Endothelial cell of umbilical vein (primary cell): ENCODE measurements at regions not wholly inside any gene's neighbourhood (a gene's known extent, or its start where the extent isn't known, plus 50 kb on each side); places are given as distances from the start of the nearest gene placed in this dataset.

Experiments
- BruUV-seq: library from RNA; stranded (reverse); fragments of 400-500 nt; replicated peaks from 2 replicates; lab custom pipeline; 2021; lab: Mats Ljungman, UMichigan
- CTCF ChIA-PET: fragments of 300-600, 350-600 bp; sonication (Branson Sonifier 250); formaldehyde crosslinking; loops from one replicate; lab custom pipeline; 2021; ENCODE audit warnings: antibody characterized with exemption, inconsistent platforms; lab: Charles Lee
- POLR2A ChIA-PET: fragments of 300-600, 350-600 bp; sonication (Branson Sonifier 250); formaldehyde crosslinking; loops from one replicate; lab custom pipeline; 2021; ENCODE audit warnings: antibody characterized with exemption, inconsistent platforms; lab: Charles Lee
- DNase-seq: peaks from one replicate; pipeline ENCODE4 v3.0.0-alpha.2; 2011; ENCODE audit warnings: low read depth, low spot score
- FAIRE-seq: peaks from 2 replicates; lab custom pipeline; 2011; peaks lifted over from hg19 to GRCh38; lab: Jason Lieb, UNC
- H2AFZ ChIP-seq: 2 replicates; pipeline ENCODE4 v1.6.0; 2012; ENCODE audit warnings: low read depth, low read length, control low read depth, inconsistent platforms
- H3K27ac ChIP-seq: 2 replicates; pipeline ENCODE4 v1.5.1; 2011; ENCODE audit warnings: low read depth, mild to moderate bottlenecking, control low read depth, low read length, moderate library complexity; ENCODE audit not compliant: insufficient read depth
- H3K27me3 ChIP-seq, 2 experiments: 2 replicates each; pipeline versions ENCODE4 v1.6.0 to v1.6.1; 2011; ENCODE audit warnings: low read length in 2 of 2, mixed read lengths in 1 of 2; ENCODE audit not compliant: control insufficient read depth in 2 of 2, insufficient read depth in 2 of 2
- H3K36me3 ChIP-seq, 2 experiments: 2 replicates in 1 of 2; 3 replicates in 1 of 2; pipeline ENCODE4 v1.5.1; 2011; ENCODE audit warnings: low read length in 2 of 2, mild to moderate bottlenecking in 1 of 2, moderate library complexity in 1 of 2; ENCODE audit not compliant: control insufficient read depth in 2 of 2, insufficient read depth in 2 of 2; ENCODE audit errors: extremely low read depth in 1 of 2
- H3K4me1 ChIP-seq: 3 replicates; pipeline ENCODE4 v1.5.1; 2011; ENCODE audit warnings: mild to moderate bottlenecking, low read length; ENCODE audit not compliant: control insufficient read depth, insufficient read depth; ENCODE audit errors: extremely low read depth
- H3K4me2 ChIP-seq: 2 replicates; pipeline ENCODE4 v1.6.1; 2011; ENCODE audit warnings: low read length, control low read depth, mixed read lengths; ENCODE audit not compliant: insufficient read depth
- H3K4me3 ChIP-seq, 3 experiments: fragments of 200-600 bp in 1 of 3; sonication (generic), shearing (Covaris generic) in 1 of 3; replicated peaks in 1 of 3; 2 replicates each; pipeline ENCODE4 v1.5.1; 2011 to 2016; ENCODE audit warnings: control low read depth in 3 of 3, low read length in 3 of 3, mild to moderate bottlenecking in 2 of 3, inconsistent platforms in 1 of 3, low read depth in 1 of 3, moderate library complexity in 1 of 3; ENCODE audit not compliant: insufficient read depth in 1 of 3
- H3K79me2 ChIP-seq: 2 replicates; pipeline ENCODE4 v1.6.0; 2012; ENCODE audit warnings: low read length, inconsistent platforms; ENCODE audit not compliant: control insufficient read depth, insufficient read depth
- H3K9ac ChIP-seq: replicated peaks from 2 replicates; pipeline ENCODE3; 2011; ENCODE audit warnings: low read length, control low read depth; ENCODE audit not compliant: insufficient read depth; ENCODE audit errors: extremely low read depth
- H3K9me1 ChIP-seq: replicated peaks from 3 replicates; pipeline ENCODE4 v1.6.0; 2011; ENCODE audit warnings: mild to moderate bottlenecking, low read length; ENCODE audit not compliant: control insufficient read depth, insufficient read depth; ENCODE audit errors: extremely low read depth
- H3K9me3 ChIP-seq: replicated peaks from 2 replicates; pipeline ENCODE4 v1.5.1; 2012; ENCODE audit warnings: low read length, inconsistent platforms; ENCODE audit not compliant: control insufficient read depth, insufficient read depth
- H4K20me1 ChIP-seq: replicated peaks from 2 replicates; pipeline ENCODE3; 2011; ENCODE audit warnings: mild to moderate bottlenecking, low read length; ENCODE audit not compliant: control insufficient read depth, insufficient read depth; ENCODE audit errors: extremely low read depth
- CTCF ChIP-seq, 2 donors: IDR thresholded peaks; 1 replicate in 1 of 2; 2 replicates in 1 of 2; pipeline ENCODE4 v1.5.1; 2011; ENCODE audit warnings: low read length in 2 of 2, mild to moderate bottlenecking in 2 of 2, moderate library complexity in 2 of 2, control low read depth in 1 of 2, inconsistent platforms in 1 of 2, low read depth in 1 of 2; ENCODE audit not compliant: insufficient read depth in 1 of 2; ENCODE audit errors: extremely low read depth in 1 of 2
- EZH2 ChIP-seq: IDR thresholded peaks from 2 replicates; pipeline ENCODE4 v1.6.1; 2012; ENCODE audit warnings: borderline replicate concordance, low read depth, mild to moderate bottlenecking, moderate library complexity, low read length, inconsistent platforms; ENCODE audit not compliant: severe bottlenecking
- FOS ChIP-seq: IDR thresholded peaks from 2 replicates; pipeline ENCODE4 v1.6.1; 2011; ENCODE audit warnings: mild to moderate bottlenecking, low read length, moderate library complexity, borderline replicate concordance; ENCODE audit not compliant: insufficient read depth
- GATA2 ChIP-seq: IDR thresholded peaks from 2 replicates; pipeline ENCODE4 v1.7.0; 2011; ENCODE audit warnings: low read depth, mild to moderate bottlenecking, moderate library complexity, mixed read lengths, low read length; ENCODE audit not compliant: insufficient read length, insufficient read depth
- JUN ChIP-seq: IDR thresholded peaks from 2 replicates; pipeline ENCODE4 v1.6.1; 2011; ENCODE audit warnings: borderline replicate concordance, low read depth; ENCODE audit not compliant: insufficient read length, insufficient read depth
- MAX ChIP-seq: IDR thresholded peaks from 2 replicates; pipeline ENCODE4 v1.6.1; 2011; ENCODE audit not compliant: insufficient read depth, insufficient read length
- MYC ChIP-seq: IDR thresholded peaks from one replicate; pipeline ENCODE4 v1.6.1; 2011; ENCODE audit warnings: mild to moderate bottlenecking, low read depth, low read length
- POLR2A ChIP-seq: IDR thresholded peaks from 2 replicates; pipeline ENCODE4 v1.6.1; 2012; ENCODE audit warnings: low read depth, mild to moderate bottlenecking, control low read depth, low read length
- POLR2AphosphoS5 ChIP-seq: IDR thresholded peaks from 2 replicates; pipeline ENCODE4 v1.6.1; 2012; ENCODE audit warnings: low read depth, mild to moderate bottlenecking, control low read depth, low read length, moderate library complexity; ENCODE audit not compliant: insufficient read depth
- dilution Hi-C: fragments of 300-500 bp; cut with MboI; formaldehyde crosslinking; loops from one replicate; pipeline ENCODE4 v1.15.0; 2019; ENCODE audit warnings: low sequenced_read_pairs; ENCODE audit not compliant: extremely low pct_ligation_motif_present
- intact Hi-C: fragments of 100-400 bp; cut with micrococcal nuclease; formaldehyde crosslinking; loops from one replicate; pipeline ENCODE4 v1.10.0; 2022

GRCh38 chr17:5873781-5874180 is 196.4 kb upstream of the WSCD1 start:
- Histone ChIP-seq H3K9me1 (no peaks in the 10 kb centered on the region), H3K36me3 (no peaks in the 10 kb centered on the region), H3K4me3 (no peak overlapping the region), H3K79me2 (no peaks in the 10 kb centered on the region), H3K9me3 (no peaks in the 10 kb centered on the region), H3K4me2 (no peak overlapping the region), H3K27me3 (no peaks in the 10 kb centered on the region), H3K4me1 (peaks cover 7% of the 10 kb centered on the region), H3K9ac (no peak overlapping the region), H2AFZ (peak overlapping the region; percentile 32), H3K27ac (no peak overlapping the region), H4K20me1 (no peaks in the 10 kb centered on the region)
- CTCF ChIA-PET: interaction anchor here (1.2 kb wide), 1 partner anchor 166 kb away, joined by 3 read pairs; no protein-coding TSS in a partner anchor
- BruUV-seq: no TSS peak
- POLR2A ChIA-PET: no interaction called here
- dilution Hi-C loops: no loop called here
- DNase-seq (no peak), FAIRE-seq (no peak)
- intact Hi-C loops: no loop called here
- TF ChIP-seq JUN: no peak

- FAIRE-seq (no peak), DNase-seq (no peak)
- CTCF ChIA-PET: interaction anchor here (1.2 kb wide), 1 partner anchor 167 kb away, joined by 3 read pairs; no protein-coding TSS in a partner anchor
These were observed 195.7 kb upstream of the WSCD1 start for GRCh38 chr17:5874486-5874885.

More at GRCh38 chr17:5874486-5874885, 195.7 kb upstream of the WSCD1 start:
- TF ChIP-seq POLR2AphosphoS5 (no peak), CTCF (IDR thresholded peaks at IDR 0.05; ENCODE audit: extremely low read depth in 1 of 2, insufficient read depth in 1 of 2, low read depth in 1 of 2, low read length in 2 of 2) (no peak), JUN (no peak), FOS (no peak), MAX (no peak), GATA2 (no peak), EZH2 (no peak), POLR2A (no peak), MYC (no peak)
- no peaks in the 10 kb centered on the region for H3K27me3 ChIP-seq
- H3K9ac ChIP-seq: no peak overlapping the region
- H3K9me3 ChIP-seq: no peaks in the 10 kb centered on the region
- no peak overlapping the region for H3K27ac ChIP-seq
- H3K36me3 ChIP-seq: no peaks in the 10 kb centered on the region
- no peaks in the 10 kb centered on the region for H3K79me2 ChIP-seq
- no peak overlapping the region for H3K4me3 ChIP-seq
- POLR2A ChIA-PET: no interaction called here
- no TSS peak for BruUV-seq
- H2AFZ ChIP-seq: no peak overlapping the region
- intact Hi-C loops: no loop called here
- H3K4me1 ChIP-seq: peaks cover 9% of the 10 kb centered on the region
- H4K20me1 ChIP-seq: no peaks in the 10 kb centered on the region
- H3K4me2 ChIP-seq: no peak overlapping the region
- dilution Hi-C loops: no loop called here
- H3K9me1 ChIP-seq: no peaks in the 10 kb centered on the region
